ENCODE measurements at regions not wholly inside any gene's neighbourhood (a gene's known extent, or its start where the extent isn't known, plus 50 kb on each side); places are given as distances from the start of the nearest gene placed in this dataset.
A peak's percentile ranks its signal among the peaks of the same experiment; 100 is the strongest.

GRCh38 chr14:59123531-59123930, 64.9 kb upstream of the DAAM1 start:
- Histone ChIP-seq H3K27ac (ENCODE audit: low read length) (no peak overlapping the region), H3K4me3 (ENCODE audit: low read length) (no peak overlapping the region), H3K4me2 (ENCODE audit: low read length) (no peak overlapping the region), H4K20me1 (ENCODE audit: insufficient read depth) (no peaks in the 10 kb centered on the region), H2AFZ (ENCODE audit: low read depth, low read length) (no peak overlapping the region), H3K9ac (ENCODE audit: low read length) (no peak overlapping the region), H3K36me3 (ENCODE audit: insufficient read depth, low read length) (no peaks in the 10 kb centered on the region), H3K9me3 (ENCODE audit: low read length) (no peaks in the 10 kb centered on the region), H3K27me3 (ENCODE audit: insufficient read depth, low read depth, low read length) (no peaks in the 10 kb centered on the region), H3K9me2 (ENCODE audit: insufficient read depth, low read length) (no peaks in the 10 kb centered on the region), H3K79me2 (replicated peaks; ENCODE audit: insufficient read depth, low read length) (no peaks in the 10 kb centered on the region), H3F3A (ENCODE audit: insufficient read depth, low read length, poor library complexity, severe bottlenecking) (no peaks in the 10 kb centered on the region)
- TF ChIP-seq EP300 (conservative IDR thresholded peaks at IDR 0.05; ENCODE audit: poor library complexity, severe bottlenecking): no peak
- no peak for TF ChIP-seq RAD21 (conservative IDR thresholded peaks at IDR 0.05)
- no peak for TF ChIP-seq REST (IDR thresholded peaks at IDR 0.05; ENCODE audit: borderline replicate concordance)
- TF ChIP-seq CTCF (IDR thresholded peaks at IDR 0.05; ENCODE audit: poor library complexity, severe bottlenecking): no peak
- TF ChIP-seq POLR2AphosphoS5 (IDR thresholded peaks at IDR 0.05): no peak
- TF ChIP-seq TAF1 (IDR thresholded peaks at IDR 0.05; ENCODE audit: low read depth): no peak
- no peak for TF ChIP-seq MXI1 (conservative IDR thresholded peaks at IDR 0.05; ENCODE audit: poor library complexity, severe bottlenecking)
- TF ChIP-seq SMC3 (conservative IDR thresholded peaks at IDR 0.05; ENCODE audit: poor library complexity): no peak
- no peak for TF ChIP-seq EZH2 (IDR thresholded peaks at IDR 0.05; ENCODE audit: borderline replicate concordance, insufficient read depth, low read length, poor library complexity, severe bottlenecking)

- no peaks in the 10 kb centered on the region for H3K9me2 ChIP-seq (ENCODE audit: insufficient read depth, low read length)
- no peak overlapping the region for H2AFZ ChIP-seq (ENCODE audit: low read depth, low read length)
- no peak for TF ChIP-seq TAF1 (IDR thresholded peaks at IDR 0.05; ENCODE audit: low read depth)
- peak; percentile 83 for TF ChIP-seq RAD21 (conservative IDR thresholded peaks at IDR 0.05)
- TF ChIP-seq SMC3 (conservative IDR thresholded peaks at IDR 0.05; ENCODE audit: poor library complexity): peak; percentile 86
- peak; percentile 78 for TF ChIP-seq CTCF (IDR thresholded peaks at IDR 0.05; ENCODE audit: poor library complexity, severe bottlenecking)
- no peak for TF ChIP-seq REST (IDR thresholded peaks at IDR 0.05; ENCODE audit: borderline replicate concordance)
- no peak for TF ChIP-seq POLR2AphosphoS5 (IDR thresholded peaks at IDR 0.05)
- no peak for TF ChIP-seq EZH2 (IDR thresholded peaks at IDR 0.05; ENCODE audit: borderline replicate concordance, insufficient read depth, low read length, poor library complexity, severe bottlenecking)
- TF ChIP-seq EP300 (conservative IDR thresholded peaks at IDR 0.05; ENCODE audit: poor library complexity, severe bottlenecking): no peak
- no peak for TF ChIP-seq MXI1 (conservative IDR thresholded peaks at IDR 0.05; ENCODE audit: poor library complexity, severe bottlenecking)
- no peak overlapping the region for H3K4me2 ChIP-seq (ENCODE audit: low read length)
- H3K9ac ChIP-seq (ENCODE audit: low read length): no peak overlapping the region
- no peaks in the 10 kb centered on the region for H4K20me1 ChIP-seq (ENCODE audit: insufficient read depth)
- no peaks in the 10 kb centered on the region for H3F3A ChIP-seq (ENCODE audit: insufficient read depth, low read length, poor library complexity, severe bottlenecking)
- H3K9me3 ChIP-seq (ENCODE audit: low read length): no peaks in the 10 kb centered on the region
- no peaks in the 10 kb centered on the region for H3K27me3 ChIP-seq (ENCODE audit: insufficient read depth, low read depth, low read length)
- H3K36me3 ChIP-seq (ENCODE audit: insufficient read depth, low read length): no peaks in the 10 kb centered on the region
- no peak overlapping the region for H3K4me3 ChIP-seq (ENCODE audit: low read length)
- H3K27ac ChIP-seq (ENCODE audit: low read length): no peak overlapping the region
- H3K79me2 ChIP-seq (replicated peaks; ENCODE audit: insufficient read depth, low read length): no peaks in the 10 kb centered on the region
Measured at GRCh38 chr14:59123975-59124374, 64.5 kb upstream of the DAAM1 start.
